Epithelial cell of esophagus (primary cell): ENCODE measurements at regions not wholly inside any gene's neighbourhood (a gene's known extent, or its start where the extent isn't known, plus 50 kb on each side); places are given as distances from the start of the nearest gene placed in this dataset.

Source experiments
- DNase-seq: peaks from one replicate; pipeline ENCODE4 v3.0.0; 2010; ENCODE audit warnings: low read depth
- H3K4me3 ChIP-seq: 2 replicates; pipeline ENCODE4 v1.5.1; 2011; ENCODE audit warnings: mild to moderate bottlenecking, low read length, control low read depth
- TF ChIP-seq, protein P1 (sequence below): IDR thresholded peaks from 2 replicates; pipeline ENCODE4 v1.5.1; 2011; ENCODE audit warnings: low read depth, mild to moderate bottlenecking, low read length, control low read depth, inconsistent platforms; ENCODE audit not compliant: insufficient read depth; ENCODE audit errors: missing control alignments

DNA sequence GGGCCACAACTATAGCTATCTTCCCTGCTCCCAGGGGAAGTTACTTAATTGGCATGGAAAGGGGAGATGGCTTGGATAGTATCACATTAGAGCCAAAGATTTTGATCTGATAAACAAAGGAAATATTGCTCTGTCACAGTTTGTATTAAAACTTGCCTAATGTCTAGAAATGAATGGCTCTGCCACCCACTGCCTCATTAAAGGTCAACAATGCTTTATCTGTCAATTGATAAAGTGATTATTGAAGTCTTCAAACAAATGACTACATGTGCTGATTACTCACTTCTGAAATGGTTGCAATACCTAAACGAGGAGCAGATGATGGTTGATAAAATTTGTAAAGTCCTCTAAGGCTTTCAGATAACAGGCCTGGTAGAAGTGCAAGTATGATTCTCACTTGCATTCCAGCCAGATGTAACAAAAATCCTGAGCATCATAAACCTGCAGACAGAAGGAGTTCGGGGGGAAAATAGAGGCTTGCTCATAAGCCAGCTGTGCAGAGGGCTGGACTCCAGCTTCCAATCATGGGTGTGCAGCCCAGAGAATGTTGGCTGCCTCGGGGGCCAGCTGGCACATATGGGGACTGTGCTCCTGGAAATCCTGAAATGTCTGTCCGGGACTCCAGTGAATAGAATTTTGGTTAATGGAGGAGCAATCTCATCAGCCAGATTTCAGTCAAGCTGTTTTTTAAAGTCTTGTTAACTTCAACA lies 200.5 kb upstream of the SLC27A6 start:
- TF ChIP-seq, protein P1, sequence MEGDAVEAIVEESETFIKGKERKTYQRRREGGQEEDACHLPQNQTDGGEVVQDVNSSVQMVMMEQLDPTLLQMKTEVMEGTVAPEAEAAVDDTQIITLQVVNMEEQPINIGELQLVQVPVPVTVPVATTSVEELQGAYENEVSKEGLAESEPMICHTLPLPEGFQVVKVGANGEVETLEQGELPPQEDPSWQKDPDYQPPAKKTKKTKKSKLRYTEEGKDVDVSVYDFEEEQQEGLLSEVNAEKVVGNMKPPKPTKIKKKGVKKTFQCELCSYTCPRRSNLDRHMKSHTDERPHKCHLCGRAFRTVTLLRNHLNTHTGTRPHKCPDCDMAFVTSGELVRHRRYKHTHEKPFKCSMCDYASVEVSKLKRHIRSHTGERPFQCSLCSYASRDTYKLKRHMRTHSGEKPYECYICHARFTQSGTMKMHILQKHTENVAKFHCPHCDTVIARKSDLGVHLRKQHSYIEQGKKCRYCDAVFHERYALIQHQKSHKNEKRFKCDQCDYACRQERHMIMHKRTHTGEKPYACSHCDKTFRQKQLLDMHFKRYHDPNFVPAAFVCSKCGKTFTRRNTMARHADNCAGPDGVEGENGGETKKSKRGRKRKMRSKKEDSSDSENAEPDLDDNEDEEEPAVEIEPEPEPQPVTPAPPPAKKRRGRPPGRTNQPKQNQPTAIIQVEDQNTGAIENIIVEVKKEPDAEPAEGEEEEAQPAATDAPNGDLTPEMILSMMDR = no peak
- H3K4me3 ChIP-seq = no peak overlapping the region
- DNase-seq = no peak

- H3K4me3 ChIP-seq = no peak overlapping the region
- DNase-seq = no peak
- TF ChIP-seq, protein P1 = no peak
Measured at GRCh38 chr5:128765448-128766061, 199.7 kb upstream of the SLC27A6 start.

DNA sequence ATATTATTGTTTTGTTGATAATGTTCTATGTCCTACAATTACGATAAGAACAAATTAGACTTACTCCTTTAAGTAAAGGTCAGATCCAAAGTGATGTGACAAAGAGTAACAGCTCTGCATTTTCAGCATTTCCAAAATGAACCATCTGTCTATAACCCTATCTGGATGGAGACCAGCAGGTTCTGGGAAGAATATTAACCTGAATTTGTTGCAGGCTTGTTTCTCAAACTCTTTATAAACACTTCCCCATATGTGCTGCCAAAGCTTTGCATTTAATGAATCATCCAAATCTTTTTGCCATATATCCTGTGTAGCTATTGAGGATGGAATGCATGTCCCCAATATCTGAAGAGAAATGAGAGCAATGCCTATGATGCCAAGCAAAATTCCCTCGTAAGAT lies 198.9 kb upstream of the SLC27A6 start:
- DNase-seq = no peak
- TF ChIP-seq, protein P1 = no peak
- H3K4me3 ChIP-seq = no peak overlapping the region

GRCh38 chr5:128770907-128771306 lies 194.4 kb upstream of the SLC27A6 start:
- no peak for DNase-seq
- no peak overlapping the region for H3K4me3 ChIP-seq
- TF ChIP-seq, protein P1 = no peak

DNA sequence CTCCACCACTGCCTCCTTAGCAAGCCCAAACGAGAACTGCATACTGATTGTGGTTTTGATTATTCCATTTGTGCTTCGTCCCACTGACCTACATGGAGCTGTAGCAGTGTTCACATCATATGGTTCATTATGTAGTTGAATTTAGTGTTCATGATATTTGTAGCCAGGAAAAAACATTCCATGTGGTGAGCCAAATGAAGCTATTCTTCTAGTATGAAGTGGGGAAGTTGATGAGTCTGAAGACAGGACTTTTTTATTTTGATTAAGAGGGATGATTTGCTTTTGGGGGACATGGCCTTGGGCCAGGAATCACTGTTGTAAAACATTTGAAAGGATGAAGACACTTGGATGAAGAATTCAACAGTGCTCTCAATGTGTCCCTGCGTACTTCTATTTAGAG lies 192.9 kb upstream of the SLC27A6 start:
- DNase-seq = no peak
- TF ChIP-seq, protein P1 = no peak
- H3K4me3 ChIP-seq = no peak overlapping the region

- TF ChIP-seq, protein P1 = no peak
Measured at GRCh38 chr5:128773378-128773777, 191.9 kb upstream of the SLC27A6 start.

GRCh38 chr5:128774605-128775004 lies 190.7 kb upstream of the SLC27A6 start:
- peak; percentile 21 for DNase-seq
- TF ChIP-seq, protein P1 = no peak
- H3K4me3 ChIP-seq = no peak overlapping the region

More at GRCh38 chr5:128773378-128773777, 191.9 kb upstream of the SLC27A6 start:
- H3K4me3 ChIP-seq = no peak overlapping the region
- no peak for DNase-seq
